ENCODE measurements at regions not wholly inside any gene's neighbourhood (a gene's known extent, or its start where the extent isn't known, plus 50 kb on each side); places are given as distances from the start of the nearest gene placed in this dataset.
"Not testable (repeated sequence)": the region's sequence is repeated elsewhere in the genome, so short reads cannot be mapped to it uniquely, and the experiment has no call there.

DNA sequence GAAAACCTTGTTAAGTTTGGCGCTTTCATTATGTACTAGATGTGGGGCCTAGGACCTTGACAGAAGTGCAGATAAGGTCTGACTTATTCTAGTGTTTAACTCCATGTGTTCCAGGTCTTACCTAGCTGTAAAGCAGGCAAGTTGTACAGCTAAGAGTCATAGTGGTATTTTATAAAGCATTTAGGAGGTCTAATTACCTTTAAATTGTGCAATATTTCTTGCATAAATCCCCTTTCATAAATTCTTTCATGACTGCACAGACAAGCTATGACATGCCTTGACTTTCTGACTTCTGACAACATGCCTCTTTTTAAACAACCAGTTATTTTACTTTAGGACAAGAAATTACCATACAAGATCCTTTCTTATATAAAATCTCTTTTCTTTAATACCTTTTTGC is 151.6 kb upstream of the VSTM2A start:
- DNase-seq (ENCODE audit: low read depth) = no peak

DNA sequence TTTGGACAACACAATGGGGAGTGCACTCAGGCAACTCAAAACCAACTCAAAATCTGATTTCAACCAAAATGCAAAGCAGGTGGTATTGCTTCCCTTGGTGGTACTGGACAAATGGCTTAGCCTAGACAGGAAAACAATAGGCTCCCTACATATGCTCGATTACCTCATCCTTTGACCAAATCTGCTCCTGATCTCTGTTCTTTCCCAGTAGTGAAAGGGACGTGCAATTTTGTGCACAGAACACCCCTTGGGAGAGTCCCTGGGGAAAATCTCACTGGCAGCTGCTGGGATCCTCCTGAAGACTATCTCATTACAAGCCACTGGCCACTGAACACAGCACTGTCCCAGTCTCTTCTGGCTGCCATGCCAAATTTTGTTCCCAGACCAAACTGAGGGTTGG is 149.2 kb upstream of the VSTM2A start:
- no peak for DNase-seq (ENCODE audit: low read depth)

DNA sequence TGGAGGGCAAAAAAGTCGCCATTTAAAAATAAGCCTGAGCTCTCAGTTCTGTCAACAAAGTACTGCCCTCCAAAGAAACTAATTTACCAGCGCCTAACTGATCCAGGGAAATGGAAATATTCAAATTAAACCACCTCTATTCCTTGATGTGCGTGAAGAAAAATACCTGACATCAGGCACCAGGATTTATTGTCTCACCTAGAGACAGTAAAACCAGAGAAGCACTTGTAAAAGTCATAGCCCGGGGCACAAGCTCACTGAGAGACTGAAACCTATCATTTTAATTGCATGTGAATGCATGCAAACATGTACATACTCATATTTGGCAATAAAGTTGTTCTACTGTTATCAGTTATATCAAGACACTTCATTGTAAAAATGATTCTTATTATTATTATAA is 147.3 kb upstream of the VSTM2A start:
- DNase-seq (ENCODE audit: low read depth) = no peak

DNA sequence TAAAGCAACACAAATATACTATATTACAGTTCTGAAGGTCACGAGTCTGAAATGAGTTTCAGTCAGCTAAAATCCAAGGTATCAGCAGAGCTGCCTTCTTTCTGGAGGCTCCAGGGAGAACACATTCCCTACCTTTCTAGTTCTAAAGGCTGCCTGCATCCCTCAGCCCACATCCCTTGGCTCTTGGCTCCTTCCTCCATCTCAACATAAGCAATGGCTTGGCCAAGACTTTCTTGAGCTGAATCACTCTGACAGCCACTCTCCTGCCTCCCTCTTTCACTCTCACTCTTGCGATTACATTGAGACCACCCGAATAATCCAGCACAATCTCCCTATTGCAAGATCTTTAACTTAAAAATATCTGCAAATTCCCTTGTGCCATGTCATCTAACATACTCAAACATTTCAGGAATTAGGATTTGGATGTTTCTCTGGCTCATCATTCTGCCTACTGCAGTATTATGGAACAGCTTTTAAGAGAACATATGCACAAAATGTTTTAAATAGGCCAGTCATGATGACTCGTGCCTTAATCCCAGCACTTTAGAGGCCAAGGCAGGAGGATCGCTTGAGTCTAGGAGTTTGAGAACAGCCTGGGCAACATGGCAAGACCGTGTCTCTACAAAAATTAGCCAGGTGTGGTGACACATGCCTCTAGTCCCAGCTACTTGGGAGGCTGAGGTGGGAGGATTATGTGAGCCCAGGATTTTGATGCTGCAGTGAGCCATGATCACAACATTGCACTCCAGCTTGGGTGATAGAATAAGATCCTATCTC is 144.2 kb upstream of the VSTM2A start:
- no peak for DNase-seq (ENCODE audit: low read depth)

DNA sequence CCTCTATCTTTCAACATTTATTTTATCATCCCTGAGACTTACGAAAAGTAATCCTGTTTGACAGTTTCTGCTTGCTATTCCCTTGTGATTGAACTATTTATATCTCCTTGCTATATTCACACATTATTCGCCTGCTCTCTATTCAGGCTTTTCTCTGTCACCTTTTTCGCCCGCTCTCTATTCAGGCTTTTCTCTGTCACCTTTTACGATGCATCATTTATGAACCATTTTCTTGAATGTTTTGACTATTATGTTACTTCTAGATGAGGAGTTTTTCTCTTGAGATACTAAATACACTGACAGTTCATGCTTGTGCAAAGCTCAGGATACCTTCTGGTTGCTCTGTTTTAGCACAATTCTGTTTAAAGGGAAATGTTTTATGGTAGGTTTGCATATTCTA is 143.3 kb upstream of the VSTM2A start:
- DNase-seq (ENCODE audit: low read depth) = no peak

DNA sequence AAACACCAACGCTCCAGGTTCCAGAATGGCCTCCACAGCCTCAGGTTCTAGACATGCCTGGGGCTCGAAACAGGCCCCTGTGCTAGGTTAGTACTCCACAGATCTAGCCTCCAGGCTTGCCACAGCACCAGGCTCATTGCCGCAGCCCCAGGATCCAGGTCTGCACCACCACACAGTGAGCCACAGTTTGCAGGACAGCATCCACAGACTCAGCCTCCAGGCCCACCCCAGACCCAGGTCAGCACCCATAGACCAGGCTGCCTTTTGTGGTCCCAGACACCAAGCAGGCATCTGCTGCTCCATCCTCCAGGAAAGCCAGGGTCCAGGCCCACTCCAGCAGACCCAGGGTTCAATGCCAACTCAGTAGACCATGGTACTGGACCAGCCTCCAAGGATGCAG is 132.3 kb upstream of the VSTM2A start:
- DNase-seq (ENCODE audit: low read depth) = no peak

DNA sequence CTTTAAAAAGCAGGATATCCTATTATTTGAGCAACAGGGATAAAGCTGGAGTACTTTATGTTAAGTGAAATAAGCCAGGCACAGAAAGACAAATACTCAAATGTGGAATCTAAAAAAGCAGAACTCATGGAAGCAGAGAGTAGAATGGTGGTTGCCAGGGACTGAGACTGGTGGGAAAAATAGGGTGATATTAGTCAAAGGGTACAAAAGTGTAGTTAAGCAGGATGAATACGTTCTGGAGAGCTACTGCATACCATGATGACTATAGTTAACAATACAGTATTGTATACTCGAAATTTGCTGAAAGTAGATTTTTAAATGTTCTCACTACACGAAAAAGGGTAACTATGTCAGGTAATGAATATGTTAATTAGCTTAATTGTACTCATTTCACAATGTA is 125.5 kb upstream of the VSTM2A start:
- no peak for DNase-seq (ENCODE audit: low read depth)

DNA sequence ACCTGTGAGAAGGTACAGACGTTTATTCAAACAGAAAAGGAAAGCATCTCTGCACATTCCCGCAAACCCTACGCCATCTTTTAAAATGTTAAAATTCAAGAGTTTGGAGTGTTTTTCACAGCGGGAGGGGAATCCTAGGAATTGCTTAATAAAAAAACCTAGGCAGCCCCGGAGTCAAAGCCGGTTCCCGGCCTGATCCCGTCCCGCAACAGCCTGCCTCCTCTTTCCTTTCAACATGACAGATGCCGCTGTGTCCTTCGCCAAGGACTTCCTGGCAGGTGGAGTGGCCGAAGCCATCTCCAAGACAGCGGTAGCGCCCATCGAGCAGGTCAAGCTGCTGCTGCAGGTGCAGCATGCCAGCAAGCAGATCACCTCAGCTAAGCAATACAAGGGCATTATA is 123.0 kb upstream of the VSTM2A start:
- DNase-seq (ENCODE audit: low read depth) = no peak

DNA sequence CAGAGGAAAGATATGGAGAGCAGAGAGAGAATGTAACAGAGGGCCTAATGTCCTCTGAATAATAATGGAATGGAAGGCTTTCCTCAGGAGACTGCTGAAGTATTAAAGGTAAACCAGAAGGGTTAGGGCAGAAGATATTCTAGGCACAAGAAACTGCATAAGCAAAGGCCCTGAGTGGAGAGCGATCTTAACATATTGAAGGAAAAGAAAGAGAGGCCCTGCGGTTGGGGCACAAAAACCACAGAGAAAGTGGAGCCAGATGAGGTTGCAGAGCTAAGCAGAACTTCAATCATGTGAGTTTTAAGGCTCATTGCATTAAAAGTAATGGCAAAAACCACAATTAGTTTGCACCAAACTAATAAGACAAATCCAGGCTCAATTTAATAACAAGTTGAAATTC is 115.8 kb upstream of the VSTM2A start:
- DNase-seq (ENCODE audit: low read depth) = no peak

DNA sequence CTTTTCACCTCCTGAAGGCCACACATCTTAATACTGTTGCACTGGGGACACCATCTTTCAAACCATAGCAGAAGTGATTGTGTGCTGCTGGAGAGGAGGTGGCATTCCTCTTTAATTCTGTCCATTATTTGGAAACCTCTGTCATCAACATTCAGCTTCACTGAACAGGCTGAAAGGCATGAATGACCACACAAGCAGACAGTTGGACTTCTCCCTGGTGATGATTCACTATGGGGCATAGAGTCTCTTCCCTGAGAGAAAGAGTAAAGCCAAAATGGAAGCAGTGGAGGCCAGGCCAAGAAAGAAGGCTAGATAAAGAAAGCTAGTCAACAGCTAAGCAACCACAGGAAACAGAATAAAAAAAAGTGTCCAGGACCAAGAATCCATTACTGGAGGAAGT is 113.1 kb upstream of the VSTM2A start:
- no peak for DNase-seq (ENCODE audit: low read depth)

DNA sequence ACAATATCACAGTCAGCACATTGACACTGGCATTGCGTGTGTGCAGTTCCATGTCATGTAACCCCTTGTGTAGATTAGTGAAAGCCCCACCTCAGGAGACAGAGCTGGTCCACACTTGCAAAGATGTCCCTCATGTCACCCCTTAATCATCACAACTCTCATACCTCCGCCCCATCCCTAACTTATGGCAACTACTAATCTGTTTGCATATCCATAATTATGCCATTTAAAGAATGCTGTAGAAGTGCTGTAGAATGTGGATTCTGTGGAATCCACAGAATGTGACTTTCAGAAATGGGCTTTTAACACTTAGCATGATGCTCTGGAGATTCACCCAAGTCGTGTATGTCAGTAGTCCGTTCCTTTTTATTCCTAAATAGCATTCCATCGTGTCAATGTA is 102.8 kb upstream of the VSTM2A start:
- DNase-seq (ENCODE audit: low read depth) = no peak

DNA sequence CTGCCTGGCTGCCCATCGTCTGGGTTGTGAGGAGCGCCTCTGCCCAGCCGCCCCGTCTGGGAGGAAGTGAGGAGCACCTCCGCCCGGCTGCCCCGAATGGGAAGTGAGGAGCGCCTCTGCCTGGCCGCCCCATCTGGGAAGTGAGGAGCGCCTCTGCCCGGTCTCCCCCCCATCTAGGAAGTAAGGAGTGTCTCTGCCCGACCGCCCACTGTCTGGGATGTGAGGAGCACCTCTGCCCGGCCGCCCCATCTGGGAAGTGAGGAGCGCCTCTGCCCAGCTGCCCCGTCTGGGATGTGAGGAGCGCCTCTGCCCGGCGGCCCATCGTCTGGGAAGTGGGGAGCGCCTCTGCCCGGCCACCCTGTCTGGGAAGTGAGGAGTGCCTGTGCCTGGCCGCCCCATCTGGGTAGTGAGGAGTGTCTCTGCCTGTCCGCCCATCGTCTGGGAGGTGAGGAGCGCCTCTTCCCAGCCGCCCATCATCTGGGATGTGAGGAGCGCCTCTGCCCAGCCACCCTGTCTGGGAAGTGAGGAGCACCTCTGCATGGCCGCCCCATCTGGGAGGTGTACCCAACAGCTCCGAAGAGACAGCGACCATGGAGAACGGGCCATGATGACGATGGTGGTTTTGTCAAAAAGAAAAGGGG is 98.0 kb upstream of the VSTM2A start:
- DNase-seq (ENCODE audit: low read depth) = not testable (repeated sequence)

DNA sequence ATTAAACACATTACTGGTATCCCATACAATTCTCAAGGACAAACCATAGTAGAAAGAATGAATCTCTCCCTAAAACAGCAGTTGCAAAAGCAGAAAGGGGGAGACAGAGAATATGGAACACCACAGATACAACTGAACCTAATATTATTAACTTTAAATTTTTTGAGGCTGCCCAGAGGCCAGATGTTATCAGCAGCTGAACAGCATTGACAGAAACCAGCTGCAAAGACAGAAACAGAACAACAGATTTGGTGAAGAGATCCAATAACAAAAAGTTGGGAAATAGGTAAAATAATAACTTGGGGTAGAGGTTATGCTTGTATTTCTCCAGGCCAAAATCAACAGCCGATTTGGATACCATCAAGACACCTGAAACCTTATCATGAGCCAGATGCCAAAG is 89.0 kb upstream of the VSTM2A start:
- DNase-seq (ENCODE audit: low read depth) = not testable (repeated sequence)

DNA sequence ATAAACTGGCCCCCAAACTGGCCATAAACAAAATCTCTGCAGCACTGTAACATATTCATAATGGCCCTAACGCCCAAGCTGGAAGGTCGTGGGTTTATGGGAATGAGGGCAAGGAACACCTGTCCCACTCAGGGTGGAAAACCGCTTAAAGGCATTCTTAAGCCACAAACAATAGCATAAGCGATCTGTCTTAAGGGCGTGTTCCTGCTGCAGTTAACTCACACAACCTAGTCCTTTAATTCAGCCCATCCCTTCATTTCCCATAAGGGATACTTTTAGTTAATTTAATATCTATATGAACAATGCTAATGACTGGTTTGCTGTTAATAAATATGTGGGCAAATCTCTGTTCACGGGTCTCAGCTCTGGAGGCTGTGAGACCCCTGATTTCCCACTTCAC is 87.5 kb upstream of the VSTM2A start:
- DNase-seq (ENCODE audit: low read depth) = not testable (repeated sequence)

DNA sequence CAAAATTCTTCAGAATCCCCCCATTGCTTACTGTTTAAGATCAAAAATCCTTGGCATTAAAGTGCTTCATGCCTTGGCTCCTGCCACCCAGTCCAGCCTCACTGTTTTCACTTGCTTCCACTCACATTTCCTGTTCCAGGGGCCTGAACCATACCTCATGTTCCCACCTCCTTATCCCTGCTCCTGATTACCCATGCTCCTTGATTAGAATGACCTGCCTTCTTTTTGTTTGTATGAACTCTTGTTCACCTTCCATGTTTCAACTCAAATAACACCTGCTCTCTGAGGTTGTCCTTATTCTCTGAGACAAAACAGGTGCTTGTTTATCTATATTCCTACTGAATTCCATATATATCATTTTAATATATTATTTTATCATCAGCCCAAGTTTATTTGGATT is 77.1 kb upstream of the VSTM2A start:
- no peak for DNase-seq (ENCODE audit: low read depth)

DNA sequence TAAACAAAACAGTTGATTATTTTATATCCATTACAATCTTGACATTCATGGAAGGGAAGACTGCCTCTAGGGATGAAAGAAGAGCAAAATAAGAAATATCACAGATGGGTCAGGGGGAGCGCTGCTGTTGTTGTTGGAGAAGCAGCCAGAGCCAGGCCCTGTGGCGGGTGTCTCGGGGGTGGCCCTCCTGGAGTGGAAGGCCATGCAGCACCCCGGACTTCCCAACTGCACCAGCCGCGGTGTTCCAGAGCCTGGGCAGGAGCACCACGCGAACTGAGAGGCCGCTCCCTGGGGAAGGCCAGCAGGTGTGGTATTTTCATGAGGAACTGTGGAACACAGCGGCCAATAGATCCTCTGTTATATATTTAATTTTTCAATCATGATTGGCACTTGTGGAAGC is 72.4 kb upstream of the VSTM2A start:
- no peak for DNase-seq (ENCODE audit: low read depth)

DNA sequence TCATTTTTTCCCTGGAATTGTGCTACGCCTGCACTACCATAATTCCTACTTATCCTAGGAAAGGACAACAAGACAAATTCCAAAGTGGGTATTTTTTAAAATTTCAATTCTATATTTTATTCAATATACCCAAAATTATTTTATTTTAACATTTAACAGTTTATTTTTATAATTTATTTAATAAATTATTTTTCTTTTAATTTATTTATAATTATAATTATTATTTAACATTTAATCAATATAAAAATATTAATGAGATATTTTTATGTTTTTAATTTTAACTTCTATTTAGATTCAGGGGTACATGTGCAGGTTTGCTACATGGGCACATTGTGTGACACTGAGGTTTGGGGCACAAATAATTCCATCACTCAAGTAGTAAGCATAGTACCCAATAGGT is 65.6 kb upstream of the VSTM2A start:
- DNase-seq (ENCODE audit: low read depth) = no peak

DNA sequence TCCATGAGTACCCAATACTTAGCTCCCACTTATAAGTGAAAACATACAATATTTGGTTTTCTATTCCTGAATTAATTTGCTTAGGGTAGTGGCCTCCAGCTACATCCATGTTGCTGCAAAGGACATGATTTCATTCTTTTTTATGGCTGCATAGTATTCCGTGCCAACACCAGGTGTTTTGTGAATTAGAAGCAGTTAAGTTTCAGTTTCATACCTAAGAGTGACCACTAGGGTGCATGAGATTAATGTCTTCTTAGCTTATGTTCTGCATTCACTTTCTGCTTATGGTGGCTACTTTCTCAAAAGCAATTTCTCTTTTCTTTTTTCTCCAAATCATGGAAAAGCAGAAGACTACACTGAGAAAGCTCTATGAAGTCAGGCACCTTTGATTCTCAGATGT is 65.1 kb upstream of the VSTM2A start:
- no peak for DNase-seq (ENCODE audit: low read depth)

DNA sequence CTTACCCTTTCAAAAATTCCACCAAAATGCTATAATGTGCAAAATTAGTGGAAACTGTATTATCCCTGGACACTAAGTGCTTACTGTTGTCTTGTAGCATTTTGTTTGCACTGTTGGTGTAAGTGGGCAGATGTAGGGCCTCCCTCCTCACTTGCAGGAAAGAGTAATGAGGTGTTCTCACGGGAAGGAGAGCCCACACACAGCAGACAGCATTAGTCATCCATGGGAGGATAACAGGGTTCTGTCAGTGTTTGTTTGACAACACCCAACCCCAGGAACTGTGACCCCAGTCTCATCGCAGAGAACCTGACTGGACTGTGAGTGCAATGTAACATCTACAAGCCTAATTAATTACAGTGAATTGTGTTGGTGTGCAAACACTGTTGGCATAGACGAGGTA is 58.7 kb upstream of the VSTM2A start:
- DNase-seq (ENCODE audit: low read depth) = no peak

DNA sequence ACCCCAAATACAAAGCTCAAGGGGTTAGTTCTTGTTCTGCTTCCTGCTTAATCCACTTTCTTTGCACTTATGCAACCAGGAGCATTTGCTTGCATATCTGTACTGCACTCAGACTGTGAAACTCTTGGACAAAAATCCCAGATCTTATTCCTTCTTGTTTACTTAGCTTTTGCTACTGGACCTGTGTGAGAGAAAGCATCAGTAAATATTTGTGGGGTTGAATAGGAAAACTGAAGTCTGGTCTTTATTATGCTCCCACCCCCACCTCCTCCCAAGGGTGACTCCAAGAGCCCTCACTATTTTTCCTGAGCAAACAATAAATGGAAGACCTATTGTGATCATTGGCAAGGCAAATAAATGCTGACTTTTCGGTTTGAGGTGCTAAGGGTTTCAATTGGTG is 57.1 kb upstream of the VSTM2A start:
- DNase-seq (ENCODE audit: low read depth) = no peak
